Islet of Langerhans (tissue), 1 donor: ENCODE measurements at regions not wholly inside any gene's neighbourhood (a gene's known extent, or its start where the extent isn't known, plus 50 kb on each side); places are given as distances from the start of the nearest gene placed in this dataset.

Experiments
- FAIRE-seq: peaks from one replicate; lab custom pipeline; 2011; peaks lifted over from hg19 to GRCh38; lab: Jason Lieb, UNC

GRCh38 chr5:125293223-125293622 is 546.8 kb upstream of the ZNF608 start:
- FAIRE-seq = no peak

- no peak for FAIRE-seq
These were observed 547.3 kb upstream of the ZNF608 start for GRCh38 chr5:125293726-125294125.

DNA sequence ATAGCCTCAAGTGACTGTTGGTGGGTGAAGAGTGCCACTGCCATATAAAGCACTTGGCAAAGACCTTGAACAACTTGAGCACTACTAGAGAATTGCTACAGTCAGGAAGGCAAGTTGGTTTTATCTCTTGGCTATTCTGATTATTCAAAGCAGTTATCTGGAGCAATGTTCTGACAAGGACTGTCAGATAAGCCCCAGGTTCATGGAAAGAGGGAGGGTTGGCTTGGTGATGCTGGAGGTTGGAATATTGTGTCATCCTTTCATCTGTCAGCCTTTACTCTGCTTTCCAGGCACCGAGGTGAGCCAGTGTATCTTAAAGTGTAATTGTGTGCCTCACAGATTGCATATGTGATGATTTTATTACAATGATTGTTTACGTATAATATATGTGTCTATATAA is 548.4 kb upstream of the ZNF608 start:
- FAIRE-seq = no peak

GRCh38 chr5:125295405-125295872 is 549.0 kb upstream of the ZNF608 start:
- FAIRE-seq = peak; percentile 33

DNA sequence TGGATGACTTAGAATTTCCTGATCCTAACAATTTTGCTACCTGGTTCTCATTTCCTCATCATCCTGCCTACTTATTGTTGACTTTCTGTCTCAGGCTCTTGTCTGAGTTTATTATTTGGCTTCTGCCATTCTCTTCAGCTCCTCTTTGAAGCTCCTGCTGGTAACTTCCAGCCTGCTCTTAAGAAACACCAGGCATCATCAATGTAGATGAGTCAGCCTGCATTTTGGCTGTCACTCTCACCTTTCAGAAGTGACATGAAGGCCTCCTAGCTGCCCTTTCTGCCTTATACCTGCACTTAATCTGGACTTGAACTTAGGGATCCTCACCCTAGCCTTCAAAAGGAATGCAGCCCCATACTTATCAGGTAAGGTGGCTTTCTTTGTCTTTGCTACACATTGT is 551.8 kb upstream of the ZNF608 start:
- FAIRE-seq = no peak

GRCh38 chr5:125298746-125299379 is 552.4 kb upstream of the ZNF608 start:
- no peak for FAIRE-seq

GRCh38 chr5:125301711-125302110 is 555.3 kb upstream of the ZNF608 start:
- no peak for FAIRE-seq

DNA sequence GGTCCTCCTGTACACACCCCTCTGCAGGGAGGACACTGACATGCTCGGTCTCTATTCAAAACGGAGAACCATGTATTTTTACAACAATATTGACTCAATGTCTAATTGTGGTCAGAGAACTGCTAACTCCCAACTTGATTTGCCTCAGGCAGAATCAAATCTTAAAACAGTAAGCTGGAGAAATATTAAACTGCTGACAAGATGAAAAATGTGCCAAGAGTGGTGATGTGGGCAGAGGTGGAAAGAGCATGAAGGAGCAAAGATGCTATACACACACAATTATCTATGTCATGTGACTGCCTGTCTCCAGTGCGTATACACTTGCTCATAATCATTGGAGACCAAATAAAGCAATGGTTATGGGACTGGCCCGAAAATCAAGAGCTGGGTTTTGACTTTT is 556.1 kb upstream of the ZNF608 start:
- no peak for FAIRE-seq

- FAIRE-seq = no peak
These were observed 560.3 kb upstream of the ZNF608 start for GRCh38 chr5:125306741-125307140.

DNA sequence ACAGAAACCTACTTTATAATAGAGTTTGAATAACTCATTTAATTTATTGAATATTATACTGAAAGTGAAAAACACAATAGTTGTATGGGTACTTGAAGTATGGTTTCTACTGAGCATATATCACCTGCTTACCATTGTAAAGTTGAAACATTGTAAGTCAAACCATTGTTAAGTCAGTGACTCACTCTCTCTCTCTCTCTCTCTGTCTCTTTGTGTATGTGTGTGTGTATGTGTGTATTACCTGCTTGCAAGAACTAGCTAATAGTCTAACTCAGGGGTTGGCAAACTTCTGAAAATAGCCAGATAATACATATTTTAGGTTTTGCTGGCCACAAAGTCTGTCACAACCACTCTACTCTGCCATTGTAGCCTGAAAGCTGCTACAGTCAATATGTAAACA is 564.3 kb upstream of the ZNF608 start:
- no peak for FAIRE-seq

DNA sequence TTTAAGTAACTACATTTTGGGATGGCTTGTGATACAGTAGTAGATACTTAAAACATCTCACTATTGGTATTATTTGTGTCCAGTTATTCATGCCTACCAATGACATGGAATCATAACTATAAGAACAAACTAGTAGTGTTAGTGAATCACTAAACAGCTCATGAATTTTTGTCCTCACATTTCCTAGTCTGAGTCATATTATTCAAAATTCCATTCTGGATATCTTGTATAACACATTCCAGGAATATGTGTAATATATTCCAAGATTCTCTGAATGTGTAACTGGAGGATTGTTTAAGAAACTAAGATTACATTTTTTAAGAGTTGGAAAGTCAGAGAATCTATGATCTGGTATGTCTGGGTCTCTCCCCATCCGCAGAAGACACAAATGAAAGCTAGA is 565.3 kb upstream of the ZNF608 start:
- FAIRE-seq = peak; percentile 71

- no peak for FAIRE-seq
These were observed 567.1 kb upstream of the ZNF608 start for GRCh38 chr5:125313555-125313954.

GRCh38 chr5:125315306-125315705 is 568.9 kb upstream of the ZNF608 start:
- no peak for FAIRE-seq

GRCh38 chr5:125316391-125316790 is 570.0 kb upstream of the ZNF608 start:
- peak; percentile 55 for FAIRE-seq

DNA sequence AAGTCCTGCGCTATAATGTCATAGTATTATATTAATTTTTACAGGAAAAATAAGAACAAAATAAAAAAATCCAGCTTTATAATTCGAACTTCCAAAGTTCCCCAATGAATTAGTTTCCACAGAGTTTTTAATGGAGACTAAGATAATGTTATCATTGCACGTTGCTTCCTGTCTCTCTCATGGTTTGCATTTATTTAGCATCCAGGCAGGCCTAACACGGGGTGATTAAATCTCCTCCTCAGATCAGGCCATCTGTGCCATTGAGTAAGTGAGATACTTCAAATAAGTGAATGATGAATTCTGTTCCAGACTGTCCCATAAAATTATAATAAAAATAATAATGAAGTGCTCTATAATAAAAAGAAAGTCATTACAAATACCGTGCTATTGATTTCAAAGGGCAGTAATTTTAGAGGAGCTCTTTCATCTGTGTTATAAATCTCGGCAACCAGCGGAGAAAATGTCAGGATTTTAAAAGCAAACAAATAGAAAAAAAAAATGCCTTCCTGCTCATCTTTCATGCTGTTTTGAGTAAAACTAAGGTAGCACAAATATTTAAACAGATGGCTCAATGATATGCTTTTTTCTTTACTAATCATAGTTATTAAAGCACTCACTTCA is 570.6 kb upstream of the ZNF608 start:
- FAIRE-seq = peak; percentile 96

DNA sequence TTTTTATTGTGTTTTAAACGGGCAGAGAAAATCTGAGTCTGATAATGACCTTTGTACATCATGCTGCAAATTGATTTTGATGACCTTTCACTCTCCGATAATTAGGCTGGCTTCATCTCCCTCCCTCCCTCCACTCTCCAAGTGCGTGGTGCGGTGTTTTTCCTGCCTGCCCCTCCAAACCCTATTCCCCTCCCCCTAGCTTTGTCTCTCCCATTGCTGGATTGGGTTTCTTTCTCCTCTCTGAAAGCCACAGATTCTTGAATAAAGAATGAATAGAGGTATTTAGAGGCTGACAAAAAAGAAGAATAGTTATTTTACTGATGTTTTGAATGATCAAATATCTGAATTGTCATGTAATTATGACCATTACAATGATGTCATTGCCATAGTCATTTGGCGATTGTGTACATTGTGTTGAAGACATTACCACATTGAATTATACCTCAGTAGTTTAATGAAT is 571.1 kb upstream of the ZNF608 start:
- FAIRE-seq = peak; percentile 95

- no peak for FAIRE-seq
These were observed 575.2 kb upstream of the ZNF608 start for GRCh38 chr5:125321654-125322053.

DNA sequence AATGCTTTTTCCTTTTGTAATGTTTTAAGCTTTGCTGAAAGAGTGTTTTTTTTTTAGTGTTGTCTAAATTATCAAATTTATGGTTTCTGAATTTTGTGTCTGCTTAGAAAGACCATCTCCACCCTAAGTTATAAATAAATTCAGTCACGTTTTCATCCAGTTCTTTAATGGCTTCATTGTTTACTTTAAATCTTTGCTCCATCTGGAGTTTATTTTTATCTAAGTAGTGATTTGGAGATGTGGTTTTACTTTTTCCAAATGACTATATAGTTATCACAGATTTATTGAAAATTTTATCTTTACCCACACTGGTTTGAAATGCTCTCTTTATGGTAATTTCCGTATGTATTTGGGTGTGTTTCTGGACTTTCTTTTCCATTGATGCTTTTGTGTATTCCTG is 577.2 kb upstream of the ZNF608 start:
- FAIRE-seq = peak; percentile 69

GRCh38 chr5:125325488-125326149 is 579.2 kb upstream of the ZNF608 start:
- FAIRE-seq = peak; percentile 47

GRCh38 chr5:125326150-125326510 is 579.7 kb upstream of the ZNF608 start:
- FAIRE-seq = peak; percentile 99

DNA sequence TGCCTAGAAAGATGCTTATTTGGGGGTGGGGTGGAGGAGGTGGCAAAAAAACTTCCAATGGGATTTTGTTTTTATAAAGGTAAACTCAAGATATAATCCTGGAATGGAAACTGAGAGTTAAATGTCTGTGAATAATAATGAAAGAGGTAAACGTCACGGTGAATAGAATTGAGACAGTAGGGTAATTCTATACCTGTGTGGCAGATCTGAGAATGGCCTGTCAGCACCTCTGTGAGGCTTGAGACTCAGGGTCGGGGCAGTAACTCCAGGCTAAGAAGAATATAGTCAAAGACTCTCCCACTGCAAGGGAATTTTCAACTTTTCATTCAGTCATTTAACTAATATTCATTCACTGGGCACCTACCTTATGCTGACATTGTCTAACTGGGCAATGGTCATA is 581.2 kb upstream of the ZNF608 start:
- no peak for FAIRE-seq

DNA sequence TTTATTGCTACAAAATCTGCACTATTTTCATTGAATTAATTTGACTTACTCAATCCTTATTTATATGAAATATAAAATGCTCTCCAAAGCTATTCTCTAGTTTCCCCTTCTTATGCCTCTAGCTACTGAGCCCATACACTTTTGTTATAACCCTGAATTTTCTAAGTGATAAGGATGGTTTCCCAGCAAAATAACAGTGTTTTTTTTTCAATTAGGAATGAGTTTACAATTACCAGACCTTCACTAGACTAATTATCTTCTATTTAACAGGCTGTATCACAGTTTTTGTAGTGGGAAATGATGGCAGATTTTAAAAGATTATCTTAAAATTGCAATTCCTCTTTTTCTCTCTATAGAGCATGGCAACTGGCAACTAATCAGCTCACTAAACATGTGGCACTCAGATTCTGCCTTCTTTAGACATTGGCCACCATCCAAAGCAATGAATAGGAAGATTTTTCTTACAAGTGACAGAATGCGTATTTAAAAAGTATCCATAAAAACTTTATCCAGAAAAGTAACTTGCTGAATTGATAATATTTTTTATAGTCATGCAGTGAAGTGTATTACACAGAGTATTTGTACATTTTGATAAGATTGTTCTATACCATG is 585.7 kb upstream of the ZNF608 start:
- no peak for FAIRE-seq

- FAIRE-seq = peak; percentile 21
These were observed 587.0 kb upstream of the ZNF608 start for GRCh38 chr5:125333416-125333815.
